Prostate gland (tissue), 2 donors: ENCODE measurements at regions not wholly inside any gene's neighbourhood (a gene's known extent, or its start where the extent isn't known, plus 50 kb on each side); places are given as distances from the start of the nearest gene placed in this dataset.

Source experiments
- DNase-seq: peaks from one replicate; pipeline ENCODE4 v3.0.0-alpha.2; 2019; ENCODE audit warnings: low spot score
- H3K27ac ChIP-seq, 2 donors: fragments of 200-600 bp; sonication (generic); 2 replicates each; pipeline ENCODE4 v1.5.1; 2017 to 2019
- H3K27me3 ChIP-seq: fragments of 200-600 bp; sonication (generic); replicated peaks from 2 replicates; pipeline ENCODE4 v1.5.1; 2019; ENCODE audit not compliant: insufficient read depth
- H3K36me3 ChIP-seq, 2 donors: fragments of 200-600 bp; sonication (generic); 1 replicate in 1 of 2; 2 replicates in 1 of 2; pipeline versions ENCODE4 v1.5.1 to v1.8.1; 2017 to 2019
- H3K4me1 ChIP-seq: fragments of 200-600 bp; sonication (generic); replicated peaks from 2 replicates; pipeline ENCODE4 v1.5.1; 2019
- H3K4me3 ChIP-seq, 2 donors: fragments of 200-600 bp; sonication (generic); 2 replicates each; pipeline ENCODE4 v1.5.1; 2017 to 2019
- H3K9me3 ChIP-seq: fragments of 200-600 bp; sonication (generic); 2 replicates; pipeline ENCODE4 v1.5.1; 2017
- POLR2A ChIP-seq: fragments of 450-650 bp; IDR thresholded peaks from one replicate; pipeline ENCODE4 v1.6.1; 2016; ENCODE audit warnings: antibody characterized with exemption, mild to moderate bottlenecking
- POLR2AphosphoS5 ChIP-seq: sonication (generic); formaldehyde crosslinking; IDR thresholded peaks from one replicate; pipeline ENCODE4 v1.6.1; 2017; ENCODE audit warnings: antibody characterized with exemption
- WGBS: methylation state at CpG from one replicate; pipeline ENCODE4 v1.1.5; 2018; 5-methylcytosine and 5-hydroxymethylcytosine counted together
- intact Hi-C: fragments of 100-400 bp; cut with DNase I; formaldehyde crosslinking; loops from one replicate; pipeline ENCODE4 v1.14.2; 2022
- TF ChIP-seq, protein P1 (sequence below), 4 experiments: fragments of 200-600 bp in 2 of 4; fragments of 450-650 bp in 2 of 4; sonication (generic) in 2 of 4; IDR thresholded peaks; 1 replicate in 3 of 4; 2 replicates in 1 of 4; pipeline ENCODE4 v1.5.1; 2016 to 2019; ENCODE audit warnings: antibody characterized with exemption in 4 of 4, mild to moderate bottlenecking in 2 of 4, moderate library complexity in 2 of 4

DNA sequence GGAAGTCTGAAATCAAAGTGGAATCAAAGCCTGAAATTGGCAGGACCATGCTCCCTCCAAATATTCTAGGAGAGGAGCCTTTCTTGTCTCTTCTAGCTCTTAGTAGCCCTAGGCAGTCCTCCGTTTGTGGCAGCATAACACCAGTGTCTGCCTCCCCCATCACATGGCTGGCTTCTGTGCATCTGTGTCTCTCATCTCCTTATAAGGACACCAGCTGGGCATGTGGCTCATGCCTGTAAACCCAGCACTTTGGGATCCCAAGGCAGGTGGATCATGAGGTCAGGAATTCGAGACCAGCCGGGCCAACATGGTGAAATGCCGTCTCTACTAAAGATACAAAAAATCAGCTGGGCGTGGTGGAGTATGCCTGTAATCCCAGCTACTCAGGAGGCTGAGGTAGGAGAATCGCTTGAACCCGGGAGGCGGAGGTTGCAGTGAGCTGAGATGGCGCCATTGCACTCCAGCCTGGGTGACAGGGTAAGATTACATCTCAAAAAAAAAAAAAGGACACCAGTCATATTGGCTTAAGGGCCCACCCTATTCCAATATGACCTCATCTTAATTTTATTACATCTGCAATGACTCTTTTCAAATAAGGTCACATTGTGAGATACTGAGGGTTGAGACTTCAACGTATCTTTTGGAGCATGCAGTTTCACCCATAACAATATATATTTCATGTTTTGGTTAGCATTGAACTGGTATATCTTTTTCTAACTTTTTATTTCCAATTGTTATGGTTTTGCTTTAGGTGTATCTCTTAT, 148.0 kb upstream of the TPM1 start:
- no peaks in the 10 kb centered on the region for H3K36me3 ChIP-seq
- TF ChIP-seq, protein P1, sequence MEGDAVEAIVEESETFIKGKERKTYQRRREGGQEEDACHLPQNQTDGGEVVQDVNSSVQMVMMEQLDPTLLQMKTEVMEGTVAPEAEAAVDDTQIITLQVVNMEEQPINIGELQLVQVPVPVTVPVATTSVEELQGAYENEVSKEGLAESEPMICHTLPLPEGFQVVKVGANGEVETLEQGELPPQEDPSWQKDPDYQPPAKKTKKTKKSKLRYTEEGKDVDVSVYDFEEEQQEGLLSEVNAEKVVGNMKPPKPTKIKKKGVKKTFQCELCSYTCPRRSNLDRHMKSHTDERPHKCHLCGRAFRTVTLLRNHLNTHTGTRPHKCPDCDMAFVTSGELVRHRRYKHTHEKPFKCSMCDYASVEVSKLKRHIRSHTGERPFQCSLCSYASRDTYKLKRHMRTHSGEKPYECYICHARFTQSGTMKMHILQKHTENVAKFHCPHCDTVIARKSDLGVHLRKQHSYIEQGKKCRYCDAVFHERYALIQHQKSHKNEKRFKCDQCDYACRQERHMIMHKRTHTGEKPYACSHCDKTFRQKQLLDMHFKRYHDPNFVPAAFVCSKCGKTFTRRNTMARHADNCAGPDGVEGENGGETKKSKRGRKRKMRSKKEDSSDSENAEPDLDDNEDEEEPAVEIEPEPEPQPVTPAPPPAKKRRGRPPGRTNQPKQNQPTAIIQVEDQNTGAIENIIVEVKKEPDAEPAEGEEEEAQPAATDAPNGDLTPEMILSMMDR (IDR thresholded peaks at IDR 0.05): no peak
- TF ChIP-seq POLR2AphosphoS5: no peak
- TF ChIP-seq POLR2A: no peak
- H3K27me3 ChIP-seq: no peaks in the 10 kb centered on the region
- no peak for DNase-seq
- no peak overlapping the region for H3K27ac ChIP-seq
- intact Hi-C loops: loop anchor here (5.0 kb wide), 1 partner anchor 107 kb away; no protein-coding TSS in a partner anchor
- H3K4me3 ChIP-seq: no peak overlapping the region
- WGBS: 86% methylated on average over 10 of the region's 10 CpGs
- H3K4me1 ChIP-seq: peaks cover 15% of the 10 kb centered on the region
- H3K9me3 ChIP-seq: no peaks in the 10 kb centered on the region

DNA sequence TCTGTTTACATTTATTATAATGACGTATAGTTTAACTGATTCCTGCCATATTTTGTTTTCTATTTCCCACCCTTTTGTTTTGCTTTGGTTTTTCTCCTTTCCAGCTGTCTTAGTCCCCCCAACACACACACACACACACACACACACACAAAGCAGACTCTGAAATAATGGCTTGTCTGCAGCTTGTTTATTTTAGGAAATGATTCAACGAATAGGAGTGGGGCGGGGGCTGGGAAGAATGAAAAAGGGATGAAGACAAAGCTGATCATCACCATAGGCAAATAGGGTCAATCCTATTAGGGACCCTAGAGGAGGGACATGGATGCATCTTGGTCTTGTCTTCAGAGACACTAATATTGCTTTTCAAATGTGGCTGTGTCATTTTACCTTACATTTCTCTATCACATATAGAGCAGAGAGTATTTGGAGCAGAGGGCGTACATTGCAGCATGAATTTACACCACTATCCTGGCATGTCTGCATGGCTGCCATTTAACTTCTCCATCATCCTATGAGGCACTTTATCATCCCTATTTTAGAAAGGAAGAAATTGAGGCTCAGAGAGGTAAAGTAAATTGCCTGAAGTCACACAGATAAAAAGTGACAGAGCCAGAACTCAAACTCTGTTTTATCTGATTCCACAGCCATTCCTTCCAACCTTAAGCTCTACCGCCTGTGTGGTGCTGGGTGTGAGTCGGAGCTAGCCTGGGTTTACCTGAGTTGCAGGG, 147.2 kb upstream of the TPM1 start:
- TF ChIP-seq POLR2A: no peak
- TF ChIP-seq POLR2AphosphoS5: no peak
- TF ChIP-seq, protein P1 (IDR thresholded peaks at IDR 0.05): no peak
- H3K9me3 ChIP-seq: no peaks in the 10 kb centered on the region
- H3K27ac ChIP-seq: peak overlapping the region in 1 of 2 donors; percentile 72
- no peak overlapping the region for H3K4me3 ChIP-seq
- intact Hi-C loops: loop anchor here (5.0 kb wide), 1 partner anchor 108 kb away; no protein-coding TSS in a partner anchor
- H3K27me3 ChIP-seq: no peaks in the 10 kb centered on the region
- DNase-seq: no peak
- 81% methylated on average over 6 of the region's 6 CpGs for WGBS
- no peaks in the 10 kb centered on the region for H3K36me3 ChIP-seq
- H3K4me1 ChIP-seq: peaks cover 15% of the 10 kb centered on the region

DNA sequence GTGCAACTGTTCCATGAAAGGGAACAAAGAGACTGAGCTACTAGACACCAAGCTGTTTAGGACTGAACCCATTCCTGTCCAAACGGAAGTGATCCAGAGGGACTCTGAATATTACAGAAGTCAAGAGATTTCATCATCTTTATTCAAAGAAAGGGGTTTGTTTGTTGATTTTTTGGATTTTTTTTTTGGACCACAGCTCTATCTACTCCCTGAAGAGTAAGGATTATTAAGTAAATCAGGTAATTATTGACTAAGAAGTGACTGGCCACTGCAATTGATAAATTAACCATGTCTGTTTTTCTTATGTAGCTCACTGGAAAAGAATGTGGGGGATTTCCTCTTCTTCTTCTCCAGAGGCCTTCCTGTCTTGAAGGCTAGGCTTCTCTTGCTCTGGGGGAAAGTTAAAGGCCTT, 146.6 kb upstream of the TPM1 start:
- H3K36me3 ChIP-seq: no peaks in the 10 kb centered on the region
- 72% methylated on average over 1 of the region's 1 CpG for WGBS
- no peak for DNase-seq
- H3K4me3 ChIP-seq: no peak overlapping the region
- no peaks in the 10 kb centered on the region for H3K9me3 ChIP-seq
- no peaks in the 10 kb centered on the region for H3K27me3 ChIP-seq
- no peak for TF ChIP-seq POLR2A
- intact Hi-C loops: loop anchor here (1.0 to 5.0 kb wide), 2 partner anchors 9 to 109 kb away; no protein-coding TSS in a partner anchor
- peaks cover 15% of the 10 kb centered on the region for H3K4me1 ChIP-seq
- H3K27ac ChIP-seq: peak overlapping the region; percentile 67 to 72

DNA sequence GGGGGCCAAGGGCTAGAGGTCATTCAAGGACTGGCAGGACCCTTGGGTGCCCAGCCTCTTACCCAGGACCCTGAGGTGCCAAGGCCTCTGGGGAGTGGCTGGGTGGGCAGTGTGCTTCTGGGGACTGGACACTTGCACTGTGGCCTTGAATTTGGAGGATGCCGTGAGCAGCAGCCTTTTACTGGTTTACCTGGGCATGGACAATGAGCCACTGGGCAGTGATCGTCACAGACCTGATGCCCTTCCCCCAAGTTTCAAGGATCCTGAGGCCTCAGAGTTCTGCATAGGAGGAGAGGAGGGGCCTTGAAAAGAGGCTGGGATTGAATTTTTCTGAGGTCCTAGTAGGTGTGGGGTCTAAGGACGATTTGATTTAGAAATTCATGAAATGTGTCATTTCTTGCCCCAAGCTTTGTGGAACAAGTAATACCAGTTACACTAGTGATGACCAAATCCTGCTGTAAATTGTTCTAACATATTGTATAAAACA, 146.1 kb upstream of the TPM1 start:
- Histone ChIP-seq H3K36me3 (no peaks in the 10 kb centered on the region), H3K4me3 (no peak overlapping the region), H3K9me3 (no peaks in the 10 kb centered on the region), H3K27ac (peak overlapping the region; percentile 67 to 72), H3K27me3 (no peaks in the 10 kb centered on the region), H3K4me1 (peaks cover 15% of the 10 kb centered on the region)
- 77% methylated on average over 3 of the region's 3 CpGs for WGBS
- TF ChIP-seq, protein P1 (IDR thresholded peaks at IDR 0.05): no peak
- TF ChIP-seq POLR2A (no peak), POLR2AphosphoS5 (no peak)
- no peak for DNase-seq
- intact Hi-C loops: loop anchor here (1.0 to 5.0 kb wide), 2 partner anchors 9 to 109 kb away; no protein-coding TSS in a partner anchor

DNA sequence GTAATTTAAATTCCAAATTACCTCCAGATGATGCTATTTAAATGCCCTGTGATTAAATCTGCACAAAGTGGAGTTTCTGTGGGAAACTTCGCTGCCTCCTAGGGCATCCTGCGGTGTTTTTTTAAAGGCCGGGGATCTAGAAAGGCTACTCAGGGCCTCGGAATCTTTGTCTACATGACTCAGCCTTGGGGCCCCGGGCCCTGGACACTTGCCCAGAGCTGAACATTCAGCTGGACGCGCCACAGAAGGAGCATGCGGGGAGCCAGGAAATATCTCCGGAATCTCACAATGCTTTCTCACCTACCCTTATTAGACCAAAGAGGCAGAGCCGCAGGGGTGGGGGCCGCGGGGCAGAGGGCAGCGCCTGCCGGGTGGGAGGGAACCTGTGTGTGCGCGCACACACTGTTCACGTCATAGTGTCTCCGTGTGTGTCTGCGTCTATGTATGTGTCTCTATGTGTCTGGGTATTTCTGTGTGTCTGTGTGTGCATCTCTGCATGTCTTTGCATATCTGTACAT, 145.5 kb upstream of the TPM1 start:
- intact Hi-C loops: loop anchor here (1.0 to 5.0 kb wide), 2 partner anchors 10 to 110 kb away; no protein-coding TSS in a partner anchor
- 10% methylated on average over 19 of the region's 19 CpGs for WGBS
- DNase-seq: peak; percentile 82
- TF ChIP-seq POLR2AphosphoS5 (peak; percentile 84), POLR2A (no peak)
- Histone ChIP-seq H3K9me3 (no peaks in the 10 kb centered on the region), H3K4me3 (no peak overlapping the region), H3K27me3 (no peaks in the 10 kb centered on the region), H3K4me1 (peaks cover 15% of the 10 kb centered on the region), H3K36me3 (no peaks in the 10 kb centered on the region), H3K27ac (peak overlapping the region; percentile 67 to 72)
